ENCODE measurements at regions not wholly inside any gene's neighbourhood (a gene's known extent, or its start where the extent isn't known, plus 50 kb on each side); places are given as distances from the start of the nearest gene placed in this dataset.
A peak's percentile ranks its signal among the peaks of the same experiment; 100 is the strongest.

- peak overlapping the region; percentile 76 for H3K4me2 ChIP-seq (ENCODE audit: low read depth, low read length)
- peaks cover 82% of the 10 kb centered on the region for H3K4me1 ChIP-seq (ENCODE audit: insufficient read depth, low read length)
- DNase-seq (ENCODE audit: low spot score) (no peak), FAIRE-seq (peak; percentile 42), ATAC-seq (no peak)
- no peak overlapping the region; the same call in 1 of the 2 replicates for H3K9ac ChIP-seq (ENCODE audit: insufficient read depth, low read depth, low read length)
- in situ Hi-C loops (cut with HindIII; ENCODE audit: extremely low pct_ligation_motif_present, low pct_unique_long_range_greater_than_20kb) = no loop called here
- intact Hi-C loops (cut with micrococcal nuclease; ENCODE audit: unreplicated experiment) = no loop called here
- ChIA-PET CTCF (ENCODE audit: low intra/inter-chr PET ratio, low total read pairs) (no interaction called here), POLR2A (interaction anchor here (0.7 to 1.6 kb wide), 3 partner anchors 15 to 131 kb away, joined by 3 to 7 read pairs (median 3); no protein-coding TSS in a partner anchor)
- H3K27me3 ChIP-seq (ENCODE audit: control insufficient read depth in 1 of 2, insufficient read depth in 2 of 2, low read length in 2 of 2) = peaks cover 0 to 15% of the 10 kb centered on the region in 2 experiments; a peak in 3 of 5 replicates
- no peaks in the 10 kb centered on the region for H3K9me3 ChIP-seq (ENCODE audit: low read length)
- H2AFZ ChIP-seq (ENCODE audit: low read length) = no peak overlapping the region
- peak overlapping the region in 1 of 3 experiments; percentile 60; a peak in 1 of 6 replicates for H3K4me3 ChIP-seq (replicated peaks in 1 of 3; ENCODE audit: insufficient read depth in 1 of 3, low read depth in 2 of 3, low read length in 3 of 3)
- no peaks in the 10 kb centered on the region for H4K20me1 ChIP-seq (ENCODE audit: insufficient read depth, low read length)
- H3K36me3 ChIP-seq (replicated peaks in 1 of 2; ENCODE audit: control insufficient read depth in 1 of 2, insufficient read depth in 2 of 2, low read length in 2 of 2) = no peaks in the 10 kb centered on the region
- H3K27ac ChIP-seq (ENCODE audit: extremely low read length, insufficient read depth, low read length) = no peak overlapping the region
- no TSS peak for BruUV-seq (replicated peaks)
- H3K79me2 ChIP-seq (ENCODE audit: insufficient read depth, low read length) = no peaks in the 10 kb centered on the region
- WGBS (ENCODE audit: low lambda C conversion rate) = 39% methylated on average over 8 of the region's 10 CpGs
- no peak for TF ChIP-seq SMAD3 (CRISPR knock-in tag; IDR thresholded peaks at IDR 0.05)
- TF ChIP-seq ZNF878 (CRISPR knock-in tag; IDR thresholded peaks at IDR 0.05) = no peak
- TF ChIP-seq ZNF234 (CRISPR knock-in tag; conservative IDR thresholded peaks at IDR 0.05) = no peak
- TF ChIP-seq CSRNP1 (CRISPR knock-in tag; IDR thresholded peaks at IDR 0.05) = peak; percentile 33; the same call in 1 of the 2 replicates
- 0 out of 2 replicates have a peak, but pooled peaks have one; percentile 57 for TF ChIP-seq ZNF354B (CRISPR knock-in tag; IDR thresholded peaks at IDR 0.05)
- peak; percentile 74 for TF ChIP-seq ZMYM3 (CRISPR knock-in tag; IDR thresholded peaks at IDR 0.05)
- no peak for TF ChIP-seq ZNF281 (CRISPR knock-in tag; IDR thresholded peaks at IDR 0.05; ENCODE audit: borderline replicate concordance)
- TF ChIP-seq ZFP36 (IDR thresholded peaks at IDR 0.05; ENCODE audit: borderline replicate concordance, low read depth, low read length, partially characterized antibody) = peak; percentile 93
- TF ChIP-seq TFE3 (CRISPR knock-in tag; IDR thresholded peaks at IDR 0.05) = no peak
- peak; percentile 16; the same call in 1 of the 2 replicates for TF ChIP-seq ZNF24 (IDR thresholded peaks at IDR 0.05)
- 0 out of 2 replicates have a peak, but pooled peaks have one; percentile 10 for TF ChIP-seq ELF1 (CRISPR knock-in tag; IDR thresholded peaks at IDR 0.05)
- TF ChIP-seq LRRFIP1 (CRISPR knock-in tag; conservative IDR thresholded peaks at IDR 0.05) = no peak
- TF ChIP-seq ZFP41 (CRISPR knock-in tag; IDR thresholded peaks at IDR 0.05; ENCODE audit: borderline replicate concordance) = 0 out of 2 replicates have a peak, but pooled peaks have one; percentile 40
- no peak for TF ChIP-seq NFYC (CRISPR knock-in tag; IDR thresholded peaks at IDR 0.05)
Measured at GRCh38 chr6:44057931-44058616, 69.2 kb downstream of the MRPL14 start.
